Suppressor macrophage treated with lipopolysaccharide for 1 hour (primary cell): ENCODE measurements at regions not wholly inside any gene's neighbourhood (a gene's known extent, or its start where the extent isn't known, plus 50 kb on each side); places are given as distances from the start of the nearest gene placed in this dataset.
"Not testable (repeated sequence)": the region's sequence is repeated elsewhere in the genome, so short reads cannot be mapped to it uniquely, and the experiment has no call there.

Experiments used
- DNase-seq, 3 donors: peaks; one replicate each; pipeline ENCODE4 v3.0.0-alpha.2; 2020 to 2022

DNA sequence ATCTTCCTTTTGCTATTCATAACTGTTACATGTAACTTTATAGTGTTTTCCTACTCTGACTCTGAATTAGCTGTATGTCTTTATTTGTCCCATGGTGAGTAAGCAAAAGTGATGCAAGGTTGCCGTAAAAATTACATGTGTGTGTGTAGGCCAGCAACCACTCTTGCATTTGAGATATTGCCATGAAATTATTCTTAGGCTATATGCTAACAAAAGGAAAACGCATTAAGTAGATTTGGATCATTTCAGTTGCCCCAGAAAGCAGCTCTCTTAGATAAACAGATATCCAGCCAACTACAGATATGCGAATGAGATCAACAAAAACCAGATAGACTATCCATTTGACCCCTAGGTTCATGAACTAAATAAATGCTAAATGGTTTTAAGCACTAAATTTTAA is 73.6 kb downstream of the CYLC2 start:
- DNase-seq = no peak

DNA sequence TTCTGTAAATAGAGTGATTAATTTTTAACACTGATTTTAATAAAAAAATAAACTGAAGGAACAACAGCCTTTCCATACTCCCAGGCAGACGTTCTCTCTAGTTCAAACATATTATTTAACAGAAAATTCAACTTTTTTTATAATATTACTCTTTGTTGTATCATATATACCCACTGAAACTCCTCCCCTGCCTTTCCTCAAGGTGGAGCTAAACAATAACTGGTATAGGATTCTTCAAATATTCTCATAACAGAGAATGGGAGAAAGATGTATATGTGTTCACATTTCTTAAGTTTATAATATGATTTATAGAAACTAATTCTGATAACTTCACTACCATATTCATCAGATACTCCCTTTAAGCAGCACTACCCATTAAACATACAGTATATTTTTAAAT is 83.4 kb downstream of the CYLC2 start:
- no peak for DNase-seq

GRCh38 chr9:103082494-103082893 is 87.4 kb downstream of the CYLC2 start:
- DNase-seq = no peak

DNA sequence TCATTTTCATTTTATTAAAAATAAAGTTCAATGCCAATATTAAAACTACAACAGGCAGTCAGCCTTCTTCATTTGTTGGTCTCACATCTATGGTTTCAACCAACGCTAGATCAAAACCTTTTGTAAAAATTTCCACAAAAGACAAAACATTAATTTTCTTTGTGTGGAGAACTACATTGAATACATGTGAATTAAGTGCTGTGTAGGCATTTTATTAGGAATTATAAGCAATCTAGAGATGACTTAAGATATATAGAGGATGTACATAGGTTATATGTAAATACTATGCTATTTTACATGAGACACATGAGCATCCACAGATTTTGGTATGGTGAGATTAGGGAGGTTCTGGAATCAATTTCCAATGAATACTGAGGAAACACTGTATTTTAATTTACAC is 94.2 kb downstream of the CYLC2 start:
- DNase-seq = no peak

- DNase-seq = no peak
Measured at GRCh38 chr9:103104101-103104500, 109.0 kb downstream of the CYLC2 start.

DNA sequence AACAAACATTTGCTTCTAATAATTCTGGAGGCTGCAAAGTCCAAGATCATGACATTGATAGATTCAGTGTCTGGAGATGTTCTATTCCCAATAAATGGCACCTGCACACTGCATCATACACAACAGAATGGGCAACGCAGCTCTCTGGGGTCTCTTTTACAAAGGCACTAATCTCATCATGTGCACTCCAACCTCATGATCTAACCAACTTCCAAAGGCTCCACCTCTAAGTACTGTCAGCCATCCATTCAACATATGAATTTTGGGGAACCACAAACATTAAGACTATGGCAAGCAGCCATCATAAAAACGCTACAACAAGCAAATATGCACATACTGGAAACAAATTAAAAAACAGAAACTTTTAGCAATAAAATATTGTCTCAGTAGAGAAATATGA is 121.1 kb downstream of the CYLC2 start:
- no peak for DNase-seq

DNA sequence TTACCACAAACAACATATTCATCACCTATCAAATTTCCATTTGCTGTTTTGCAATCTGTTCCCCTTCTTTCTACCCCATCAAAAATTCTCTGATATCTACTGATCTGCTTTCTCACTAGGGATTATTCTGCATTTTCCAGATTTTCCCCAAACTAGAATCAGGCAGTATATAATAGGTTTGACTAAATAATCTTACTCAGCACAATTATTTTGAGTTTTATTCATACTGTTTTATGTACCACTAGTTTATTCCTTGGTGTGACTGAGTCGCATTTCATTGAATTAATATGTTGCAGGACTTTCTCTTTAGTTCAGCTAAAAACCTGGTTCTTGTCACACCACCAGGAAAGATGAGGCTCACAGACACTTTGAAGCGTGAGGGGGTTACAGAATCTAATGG is 131.4 kb downstream of the CYLC2 start:
- DNase-seq = no peak

DNA sequence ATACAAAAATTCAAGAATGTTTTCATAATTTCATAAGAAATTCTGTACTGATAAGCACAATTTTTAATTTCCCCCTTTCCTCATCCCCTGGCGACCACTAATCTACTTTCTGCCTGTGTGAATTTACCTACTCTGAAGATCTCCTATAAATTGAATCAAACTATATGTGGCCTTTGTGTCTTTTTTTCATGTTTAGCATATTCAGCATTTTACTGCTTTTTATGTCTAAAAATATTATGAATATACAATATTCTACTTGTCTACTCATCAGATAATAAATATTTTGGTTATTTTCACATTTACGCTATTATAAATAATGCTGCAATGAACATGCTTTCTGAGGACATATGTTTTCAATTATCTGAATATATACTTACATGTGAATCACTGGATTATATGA is 144.8 kb downstream of the CYLC2 start:
- no peak for DNase-seq

DNA sequence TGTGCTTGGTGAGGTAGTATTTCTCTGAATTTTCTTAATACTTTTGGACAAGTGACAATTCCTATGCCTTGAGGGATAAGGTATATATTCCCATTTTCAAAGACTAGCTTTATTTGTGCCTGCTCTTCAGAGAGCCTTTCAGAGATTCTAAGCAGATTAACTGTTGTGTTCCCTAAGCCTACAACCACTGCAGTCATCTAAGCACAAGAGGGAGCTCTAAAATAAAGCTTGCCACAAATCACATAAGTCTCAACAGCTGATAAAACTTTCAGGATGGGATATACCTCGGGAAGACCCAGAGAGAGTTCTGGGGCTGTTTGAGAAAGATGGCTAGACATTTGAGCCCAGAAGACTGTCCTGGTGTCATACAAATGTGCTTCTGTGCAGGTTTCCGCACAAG is 157.3 kb downstream of the CYLC2 start:
- DNase-seq = no peak

- DNase-seq = no peak
Measured at GRCh38 chr9:103167530-103167929, 172.4 kb downstream of the CYLC2 start.

DNA sequence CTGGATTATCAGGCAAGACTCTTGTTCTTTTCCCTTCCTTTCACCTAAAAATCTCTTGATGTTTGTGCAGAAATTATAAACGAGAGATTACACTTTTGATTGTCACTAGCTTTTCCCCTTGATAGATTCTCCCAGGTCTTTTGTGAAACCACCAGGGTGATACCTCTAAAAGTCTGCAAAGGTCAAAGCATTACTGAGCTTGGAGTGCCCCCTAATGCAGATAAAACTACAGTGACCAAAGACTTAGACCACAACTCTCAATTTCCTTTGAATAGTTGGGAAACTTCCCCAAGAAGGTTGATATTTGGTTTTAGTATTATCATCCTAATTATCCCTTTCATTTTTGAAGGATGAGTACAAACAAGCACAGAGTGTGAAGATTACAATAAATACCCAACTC is 173.1 kb downstream of the CYLC2 start:
- DNase-seq = no peak

DNA sequence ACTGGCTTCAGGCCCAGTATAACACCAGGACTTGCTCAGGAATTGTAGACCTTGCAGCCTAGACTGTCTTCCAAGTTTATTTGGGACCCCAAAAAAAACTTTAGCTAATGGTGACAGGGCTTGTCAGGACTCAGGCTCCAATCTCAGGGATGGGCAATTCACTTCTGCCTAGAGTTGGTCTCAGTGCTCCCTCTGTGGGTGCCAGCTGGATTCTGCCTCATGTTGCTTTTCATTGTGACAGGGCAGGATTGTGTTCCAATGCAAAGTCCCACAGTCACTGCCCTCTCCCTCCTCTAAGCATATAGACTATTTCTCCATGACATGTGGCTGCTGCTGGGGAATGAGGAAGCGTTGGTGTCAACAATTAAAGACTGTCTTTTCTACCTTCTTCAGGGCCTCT is 174.7 kb downstream of the CYLC2 start:
- DNase-seq = no peak

- no peak for DNase-seq
Measured at GRCh38 chr9:103183701-103184171, 188.6 kb downstream of the CYLC2 start.

DNA sequence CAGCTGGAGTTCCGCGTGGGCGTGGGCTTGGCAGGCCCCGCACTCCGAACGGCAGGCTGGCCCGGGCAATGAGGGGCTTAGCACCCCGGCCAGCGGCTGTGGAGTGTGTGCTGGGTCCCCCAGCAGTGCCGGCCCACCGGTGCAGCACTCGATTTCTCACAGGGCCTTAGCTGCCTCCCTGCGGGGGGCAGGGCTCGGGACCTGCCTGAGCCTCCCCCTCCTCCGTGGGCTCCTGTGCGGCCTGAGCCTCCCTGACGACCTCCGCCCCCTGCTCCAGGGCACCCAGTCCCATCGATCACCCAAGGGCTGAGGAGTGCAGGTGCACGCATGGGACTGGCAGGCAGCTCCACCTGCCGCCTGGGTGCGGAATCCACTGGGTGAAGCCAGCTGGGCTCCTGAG is 191.8 kb downstream of the CYLC2 start:
- DNase-seq = no peak

- no peak for DNase-seq
Measured at GRCh38 chr9:103188781-103189350, 193.7 kb downstream of the CYLC2 start.

GRCh38 chr9:103193992-103194391 is 198.9 kb downstream of the CYLC2 start:
- DNase-seq = no peak

DNA sequence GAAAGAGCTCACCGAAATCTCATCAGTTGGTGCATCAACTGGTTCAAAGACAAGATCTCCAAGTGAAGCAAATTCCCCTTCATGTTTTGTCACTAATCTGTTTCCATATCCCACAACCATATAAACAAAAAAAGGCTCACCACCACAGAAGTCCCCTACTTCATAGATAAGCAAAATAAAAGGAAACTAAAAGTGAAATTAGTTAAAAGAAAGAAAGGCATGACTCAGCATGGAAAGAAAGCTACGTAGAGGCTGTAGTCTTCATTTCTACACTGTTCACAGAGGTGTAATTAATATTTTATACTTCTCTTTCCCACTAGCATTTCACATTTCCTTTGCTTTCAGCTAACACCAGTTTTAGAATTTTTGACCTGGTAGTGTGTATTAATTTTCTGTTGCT is 208.0 kb downstream of the CYLC2 start:
- DNase-seq = no peak

DNA sequence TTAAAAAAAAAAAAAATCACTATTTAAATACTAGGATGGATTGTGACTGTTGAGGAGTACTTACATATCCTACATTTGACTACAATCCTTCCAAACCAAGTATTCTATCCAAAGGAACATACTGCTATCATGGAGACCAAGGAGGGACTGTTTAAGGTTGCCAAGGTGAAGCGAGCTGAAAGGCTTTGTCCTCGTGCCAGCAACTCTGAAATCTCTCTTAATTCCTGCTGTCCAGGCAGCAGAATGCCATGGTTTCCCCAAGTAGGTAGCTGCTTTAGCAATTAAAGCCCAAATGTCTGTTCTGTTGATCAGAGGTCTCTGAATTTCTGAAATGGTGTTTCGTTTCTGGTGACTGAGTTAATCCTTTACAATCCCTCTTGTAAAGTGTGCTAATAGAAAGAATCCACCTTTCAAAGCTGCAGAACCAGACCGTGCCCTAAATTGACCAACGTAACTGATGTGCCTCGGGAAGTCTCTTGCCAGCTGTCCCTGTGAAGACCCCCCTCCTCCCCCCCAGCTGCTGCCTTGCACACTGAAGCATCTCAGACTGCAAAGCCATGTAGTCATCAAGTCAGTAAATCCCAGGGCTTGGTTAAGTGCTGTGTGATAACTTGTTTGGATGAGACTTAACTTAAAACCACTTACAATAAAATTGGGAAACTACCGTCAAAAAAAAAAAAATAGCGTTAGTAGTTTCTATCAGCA is 210.9 kb downstream of the CYLC2 start:
- not testable (repeated sequence) for DNase-seq

DNA sequence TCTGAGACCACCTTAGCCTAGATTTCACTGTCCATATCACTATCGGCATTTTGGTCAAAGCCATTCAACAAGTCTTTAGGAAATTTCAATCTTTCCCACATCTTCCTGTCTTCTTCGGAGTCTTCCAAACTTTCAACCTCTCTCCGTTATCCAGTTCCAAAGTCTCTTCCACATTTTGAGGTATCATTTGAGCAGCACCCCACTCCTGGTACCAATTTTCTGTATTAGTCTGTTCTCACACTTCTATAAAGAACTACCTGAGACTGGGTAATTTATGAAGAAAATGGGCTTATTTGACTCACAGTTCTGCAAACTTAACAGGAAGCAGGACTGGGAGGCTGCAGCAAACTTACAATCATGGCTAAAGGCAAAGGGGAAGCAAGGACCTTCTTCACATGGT is 215.5 kb downstream of the CYLC2 start:
- no peak for DNase-seq

DNA sequence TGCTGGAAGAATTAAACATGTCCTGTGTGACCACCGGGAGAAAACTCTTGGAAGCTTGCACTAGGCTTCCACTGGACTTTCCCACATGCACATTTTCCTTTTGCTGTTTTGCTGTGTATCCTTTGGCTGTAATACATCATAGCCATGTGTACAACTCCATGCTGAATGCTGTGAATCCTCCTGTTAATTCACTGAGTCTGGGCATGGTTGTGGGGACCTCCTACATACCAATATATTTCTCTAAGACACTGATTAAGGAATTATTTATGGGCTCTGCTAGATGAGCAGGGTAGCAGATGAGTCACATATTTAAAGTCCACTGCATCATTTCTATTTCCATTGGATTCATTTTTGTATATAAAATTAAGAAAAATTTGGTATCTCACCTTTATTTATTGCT is 220.1 kb downstream of the CYLC2 start:
- DNase-seq = no peak

DNA sequence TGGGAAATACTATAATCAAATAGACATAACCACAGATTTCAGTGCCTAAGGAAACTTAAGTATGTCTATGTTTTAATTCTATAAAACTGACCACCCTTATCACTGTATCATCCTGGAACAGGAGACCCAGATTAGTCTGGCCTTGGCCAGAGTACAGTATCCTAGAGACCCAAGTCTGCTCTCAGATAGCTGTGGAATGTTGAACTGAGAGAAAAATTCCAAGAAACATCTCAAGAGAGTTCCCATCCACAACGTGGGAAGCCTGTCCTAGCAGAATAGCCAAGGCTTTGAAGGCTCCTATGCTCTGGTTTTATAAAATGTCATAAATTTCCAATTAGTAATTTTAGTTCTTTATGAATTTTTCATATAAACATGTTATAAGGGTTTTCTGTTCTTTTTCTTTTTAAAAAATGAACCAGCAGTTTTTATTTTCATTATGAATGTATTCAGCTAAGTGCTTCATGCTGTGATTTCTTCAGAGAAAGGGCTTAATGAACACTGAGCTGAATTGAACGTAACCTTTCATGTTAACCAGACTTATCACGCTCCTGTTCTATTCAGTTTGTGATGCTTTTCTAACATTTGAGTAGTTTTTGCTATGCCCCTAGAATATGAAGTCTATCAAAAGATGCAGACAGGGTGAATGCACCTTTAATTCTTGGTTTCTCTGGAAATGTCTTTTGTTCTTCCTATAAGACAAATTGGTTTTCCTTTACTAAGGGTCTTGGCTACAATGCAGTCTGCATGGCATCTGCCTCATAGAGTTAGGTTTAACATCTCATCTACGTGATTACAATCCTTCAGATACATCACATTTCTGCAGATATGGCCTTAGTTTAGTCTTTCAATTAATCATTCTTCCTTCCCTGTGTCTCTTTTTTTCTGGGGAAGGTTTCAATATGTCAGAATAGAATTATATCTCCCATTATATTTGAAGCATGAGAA is 230.8 kb downstream of the CYLC2 start:
- no peak for DNase-seq

DNA sequence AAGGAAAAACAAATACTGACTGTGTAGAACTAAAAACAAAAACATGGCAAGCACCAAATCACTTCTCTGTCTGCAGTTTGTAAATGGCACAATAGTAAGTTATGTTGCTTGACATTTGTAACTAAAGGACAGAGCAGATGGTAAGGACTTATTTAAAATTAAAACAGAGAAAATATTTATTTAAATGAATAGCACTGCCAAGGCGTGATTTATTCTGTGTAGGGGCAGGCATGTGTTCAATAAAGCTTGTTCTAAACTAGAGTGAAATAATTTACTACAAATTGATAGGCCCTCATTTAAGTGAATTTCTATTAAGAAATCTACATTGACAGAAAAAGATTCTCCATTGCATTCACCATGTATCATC is 231.5 kb downstream of the CYLC2 start:
- no peak for DNase-seq

DNA sequence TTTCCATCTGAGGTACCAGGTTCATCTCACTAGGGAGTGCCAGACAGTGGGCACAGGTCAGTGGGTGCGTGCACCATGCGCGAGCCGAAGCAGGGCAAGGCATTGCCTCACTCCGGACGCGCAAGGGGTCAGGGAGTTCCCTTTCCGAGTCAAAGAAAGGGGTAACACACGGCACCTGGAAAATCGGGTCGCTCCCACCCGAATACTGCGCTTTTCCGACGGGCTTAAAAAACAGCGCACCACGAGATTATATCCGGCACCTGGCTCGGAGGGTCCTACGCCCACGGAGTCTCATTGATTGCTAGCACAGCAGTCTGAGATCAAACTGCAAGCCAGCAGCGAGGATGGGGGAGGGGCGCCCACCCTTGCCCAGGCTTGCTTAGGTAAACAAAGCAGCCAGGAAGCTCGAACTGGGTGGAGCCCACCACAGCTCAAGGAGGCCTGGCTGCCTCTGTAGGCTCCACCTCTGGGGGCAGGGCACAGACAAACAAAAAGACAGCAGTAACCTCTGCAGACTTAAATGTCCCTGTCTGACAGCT is 242.5 kb downstream of the CYLC2 start:
- not testable (repeated sequence) for DNase-seq

DNA sequence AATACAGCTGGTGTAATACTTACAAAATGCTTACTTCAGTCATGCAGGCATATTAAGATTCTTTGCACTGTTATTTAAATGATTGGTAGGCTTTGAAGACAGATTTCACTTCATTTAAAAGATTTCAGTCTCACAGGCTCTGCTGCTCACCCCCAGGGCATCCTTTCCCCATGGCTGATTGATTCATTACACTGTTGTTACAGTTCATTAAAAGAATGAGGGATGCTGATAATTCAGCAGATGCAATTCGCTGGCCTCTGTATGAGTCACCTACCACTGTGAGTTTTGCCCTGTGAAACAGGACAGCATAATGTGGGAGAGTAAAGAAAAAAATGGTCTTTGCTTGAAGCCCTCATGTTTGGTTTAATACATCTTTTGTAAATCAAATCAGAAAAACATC is 246.9 kb downstream of the CYLC2 start:
- DNase-seq = no peak
